VCaP (cell line): ENCODE measurements at regions not wholly inside any gene's neighbourhood (a gene's known extent, or its start where the extent isn't known, plus 50 kb on each side); places are given as distances from the start of the nearest gene placed in this dataset.

Source experiments
- H3K27ac ChIP-seq: fragments of 450-650 bp; 2 replicates; pipeline ENCODE4 v1.5.1; 2017
- CTCF ChIP-seq: fragments of 450-650 bp; conservative IDR thresholded peaks from 2 replicates; pipeline ENCODE4 v1.5.1; 2017; ENCODE audit warnings: mild to moderate bottlenecking, moderate library complexity

- H3K27ac ChIP-seq = no peak overlapping the region
- no peak for TF ChIP-seq CTCF
These were observed 223.2 kb downstream of the ANAPC1 start for GRCh38 chr2:111660811-111661210.

- no peak overlapping the region for H3K27ac ChIP-seq
- TF ChIP-seq CTCF = no peak
These were observed 222.6 kb downstream of the ANAPC1 start for GRCh38 chr2:111661286-111661940.

- no peak for TF ChIP-seq CTCF
- H3K27ac ChIP-seq = no peak overlapping the region
These were observed 221.8 kb downstream of the ANAPC1 start for GRCh38 chr2:111662039-111662770.

- TF ChIP-seq CTCF = no peak
- no peak overlapping the region for H3K27ac ChIP-seq
These were observed 221.1 kb downstream of the ANAPC1 start for GRCh38 chr2:111662771-111663470.

- no peak overlapping the region for H3K27ac ChIP-seq
- TF ChIP-seq CTCF = no peak
These were observed 220.3 kb downstream of the ANAPC1 start for GRCh38 chr2:111663471-111664274.

GRCh38 chr2:111664275-111664850 lies 219.6 kb downstream of the ANAPC1 start:
- H3K27ac ChIP-seq = no peak overlapping the region
- no peak for TF ChIP-seq CTCF

GRCh38 chr2:111665011-111665410 lies 219.0 kb downstream of the ANAPC1 start:
- no peak overlapping the region for H3K27ac ChIP-seq
- TF ChIP-seq CTCF = no peak
